Calu3 (cell line): ENCODE measurements at regions not wholly inside any gene's neighbourhood (a gene's known extent, or its start where the extent isn't known, plus 50 kb on each side); places are given as distances from the start of the nearest gene placed in this dataset.

Experiments used
- BruUV-seq: library from RNA; stranded (reverse); fragments of 400-500 nt; replicated peaks from 2 replicates; lab custom pipeline; 2021; lab: Mats Ljungman, UMichigan
- CTCF ChIA-PET: fragments of 300-600 bp; sonication (Branson Sonifier 250); formaldehyde crosslinking; loops from one replicate; lab custom pipeline; 2022; ENCODE audit warnings: antibody characterized with exemption; lab: Charles Lee
- DNase-seq: peaks from one replicate; pipeline ENCODE4 v3.0.0; 2022
- H3K27ac Mint-ChIP-seq: one replicate; pipeline ENCODE4 v1.8.0; 2022; ENCODE audit warnings: mixed read lengths; ENCODE audit not compliant: unreplicated experiment
- H3K27me3 Mint-ChIP-seq: one replicate; pipeline ENCODE4 v1.8.0; 2022; ENCODE audit warnings: mixed read lengths; ENCODE audit not compliant: unreplicated experiment
- H3K36me3 Mint-ChIP-seq: one replicate; pipeline ENCODE4 v1.8.0; 2022; ENCODE audit warnings: mild to moderate bottlenecking, moderate library complexity, mixed read lengths; ENCODE audit not compliant: insufficient read depth, unreplicated experiment
- H3K4me1 Mint-ChIP-seq: one replicate; pipeline ENCODE4 v1.8.0; 2022; ENCODE audit warnings: mild to moderate bottlenecking, low read depth, mixed read lengths; ENCODE audit not compliant: unreplicated experiment
- H3K4me3 Mint-ChIP-seq: one replicate; pipeline ENCODE4 v1.8.0; 2022; ENCODE audit warnings: mild to moderate bottlenecking, low read depth, moderate library complexity, mixed read lengths; ENCODE audit not compliant: unreplicated experiment
- H3K9me3 Mint-ChIP-seq: one replicate; pipeline ENCODE4 v1.8.0; 2022; ENCODE audit warnings: low read depth, mixed read lengths; ENCODE audit not compliant: unreplicated experiment
- CTCF ChIP-seq: fragments of 200-600 bp; IDR thresholded peaks from one replicate; pipeline ENCODE4 v1.8.0; 2022; ENCODE audit warnings: antibody characterized with exemption; ENCODE audit not compliant: unreplicated experiment
- intact Hi-C: fragments of 100-400 bp; cut with micrococcal nuclease; formaldehyde crosslinking; loops from one replicate; pipeline ENCODE4 v1.10.0; 2022; ENCODE audit not compliant: unreplicated experiment

- intact Hi-C loops, result no loop called here
- Mint-ChIP-seq H3K27ac (no peak overlapping the region), H3K27me3 (no peaks in the 10 kb centered on the region), H3K36me3 (no peaks in the 10 kb centered on the region), H3K9me3 (peaks cover 2% of the 10 kb centered on the region), H3K4me3 (no peak overlapping the region), H3K4me1 (no peaks in the 10 kb centered on the region)
- no peak for TF ChIP-seq CTCF
- BruUV-seq, result no TSS peak
- no peak for DNase-seq
- CTCF ChIA-PET, result no interaction called here
Measured at GRCh38 chr1:106817575-106817974, 238.9 kb upstream of the PRMT6 start.

GRCh38 chr1:106831511-106831910 is 225.0 kb upstream of the PRMT6 start:
- Mint-ChIP-seq H3K4me3 (no peak overlapping the region), H3K4me1 (peaks cover 13% of the 10 kb centered on the region), H3K27ac (no peak overlapping the region), H3K36me3 (no peaks in the 10 kb centered on the region), H3K27me3 (no peaks in the 10 kb centered on the region), H3K9me3 (peaks cover 4% of the 10 kb centered on the region)
- DNase-seq, result peak; percentile 49
- no peak for TF ChIP-seq CTCF
- no TSS peak for BruUV-seq
- CTCF ChIA-PET, result no interaction called here
- intact Hi-C loops, result no loop called here

GRCh38 chr1:106836708-106837107 is 219.8 kb upstream of the PRMT6 start:
- H3K27me3 Mint-ChIP-seq, result no peaks in the 10 kb centered on the region
- CTCF ChIA-PET, result no interaction called here

GRCh38 chr1:106843518-106843917 is 213.0 kb upstream of the PRMT6 start:
- no peak for TF ChIP-seq CTCF
- no peak overlapping the region for H3K4me3 Mint-ChIP-seq
- no peaks in the 10 kb centered on the region for H3K9me3 Mint-ChIP-seq
- no peaks in the 10 kb centered on the region for H3K27me3 Mint-ChIP-seq
- H3K27ac Mint-ChIP-seq, result no peak overlapping the region
- no peak for DNase-seq
- CTCF ChIA-PET, result no interaction called here
- BruUV-seq, result no TSS peak
- peaks cover 21% of the 10 kb centered on the region for H3K4me1 Mint-ChIP-seq
- H3K36me3 Mint-ChIP-seq, result no peaks in the 10 kb centered on the region
- intact Hi-C loops, result no loop called here

More at GRCh38 chr1:106836708-106837107, 219.8 kb upstream of the PRMT6 start:
- Mint-ChIP-seq H3K27ac (no peak overlapping the region), H3K36me3 (no peaks in the 10 kb centered on the region), H3K4me1 (peaks cover 6% of the 10 kb centered on the region), H3K9me3 (peaks cover 4% of the 10 kb centered on the region), H3K4me3 (no peak overlapping the region)
- intact Hi-C loops, result no loop called here
- BruUV-seq, result no TSS peak
- TF ChIP-seq CTCF, result no peak
- DNase-seq, result no peak
